ENCODE measurements at regions not wholly inside any gene's neighbourhood (a gene's known extent, or its start where the extent isn't known, plus 50 kb on each side); places are given as distances from the start of the nearest gene placed in this dataset.

- no peak for DNase-seq (ENCODE audit: extremely low read depth, low read depth)
- H3K4me3 ChIP-seq (replicated peaks; ENCODE audit: low read depth, low read length): no peak overlapping the region
- no peak for TF ChIP-seq CTCF (IDR thresholded peaks at IDR 0.05; ENCODE audit: low read depth, low read length, missing control alignments)
These were observed 245.1 kb downstream of the RHOU start for GRCh38 chr1:228980232-228980937.

- no peak for DNase-seq (ENCODE audit: extremely low read depth, low read depth)
- TF ChIP-seq CTCF (IDR thresholded peaks at IDR 0.05; ENCODE audit: low read depth, low read length, missing control alignments): no peak
- no peak overlapping the region for H3K4me3 ChIP-seq (replicated peaks; ENCODE audit: low read depth, low read length)
These were observed 247.4 kb downstream of the RHOU start for GRCh38 chr1:228982637-228983036.

- no peak for TF ChIP-seq CTCF (IDR thresholded peaks at IDR 0.05; ENCODE audit: low read depth, low read length, missing control alignments)
- H3K4me3 ChIP-seq (replicated peaks; ENCODE audit: low read depth, low read length): no peak overlapping the region
- no peak for DNase-seq (ENCODE audit: extremely low read depth, low read depth)
These were observed 248.0 kb downstream of the RHOU start for GRCh38 chr1:228983231-228983660.

DNA sequence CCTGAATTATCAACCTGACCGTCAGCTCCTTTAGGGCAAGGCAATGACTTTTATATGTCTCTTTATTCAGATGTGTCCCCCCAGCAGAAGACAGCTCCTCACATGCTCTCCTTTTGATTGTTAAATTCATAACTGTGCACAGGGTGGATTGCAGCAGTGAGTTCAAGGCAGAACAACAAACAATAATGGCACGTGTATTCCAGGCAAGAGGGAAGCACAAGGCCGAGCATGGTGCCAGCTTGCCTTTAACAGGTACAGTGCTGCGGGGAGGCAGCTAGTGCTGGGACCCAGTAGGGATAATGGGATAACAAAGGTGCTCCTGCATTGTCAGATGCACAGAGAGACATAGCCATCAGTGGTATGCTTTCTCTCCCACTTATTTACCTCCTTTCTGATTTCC, 248.4 kb downstream of the RHOU start:
- H3K4me3 ChIP-seq (replicated peaks; ENCODE audit: low read depth, low read length): no peak overlapping the region
- TF ChIP-seq CTCF (IDR thresholded peaks at IDR 0.05; ENCODE audit: low read depth, low read length, missing control alignments): no peak
- no peak for DNase-seq (ENCODE audit: extremely low read depth, low read depth)

GRCh38 chr1:228984107-228984506, 248.8 kb downstream of the RHOU start:
- no peak for TF ChIP-seq CTCF (IDR thresholded peaks at IDR 0.05; ENCODE audit: low read depth, low read length, missing control alignments)
- no peak for DNase-seq (ENCODE audit: extremely low read depth, low read depth)

DNA sequence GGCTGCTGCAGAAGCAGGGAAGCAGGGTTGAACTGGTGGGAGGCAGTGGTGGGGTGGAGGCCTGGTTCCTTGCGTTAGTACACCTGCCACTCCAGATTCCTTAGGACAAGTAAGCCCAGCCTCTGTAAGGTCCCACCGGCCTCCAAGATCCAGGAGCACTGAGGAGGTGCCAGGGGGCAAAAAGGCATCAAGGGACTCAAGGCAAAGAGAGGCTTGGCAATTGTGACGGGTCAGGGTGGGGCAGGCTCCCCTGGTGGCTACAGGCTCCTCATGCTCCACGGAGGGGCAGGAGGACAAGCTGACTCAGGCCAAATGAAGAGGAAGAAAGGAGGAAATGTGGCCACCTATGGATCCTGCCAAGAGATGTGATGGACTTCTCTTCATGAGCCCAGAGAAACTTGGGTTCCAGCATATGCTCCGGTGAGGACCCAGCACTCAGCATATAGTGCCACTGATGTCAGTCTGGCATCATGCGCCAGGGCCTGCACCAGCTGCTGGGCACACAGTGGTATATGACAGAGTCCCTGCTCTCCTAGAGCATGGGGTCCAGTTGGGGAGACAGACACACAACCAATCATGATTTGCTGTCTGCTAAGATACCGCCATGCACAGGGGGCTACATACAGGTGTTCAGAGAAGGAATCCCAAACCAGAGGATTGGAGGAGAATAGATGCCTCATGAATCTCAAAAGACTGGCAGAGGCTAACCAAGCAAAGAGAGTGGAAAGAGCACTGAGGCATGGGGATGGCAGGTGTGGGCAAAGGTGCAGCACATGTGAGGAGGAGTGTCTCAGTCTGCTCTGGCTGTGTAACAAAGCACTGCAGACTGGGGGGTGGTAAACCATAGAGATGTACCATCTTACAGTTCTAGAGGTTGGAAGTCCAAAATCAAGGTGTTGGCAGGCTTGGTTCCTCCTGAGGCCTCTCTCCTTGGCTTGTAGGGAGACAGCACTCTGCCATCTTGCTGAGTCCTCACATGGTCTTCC, 249.7 kb downstream of the RHOU start:
- no peak for TF ChIP-seq CTCF (IDR thresholded peaks at IDR 0.05; ENCODE audit: low read depth, low read length, missing control alignments)
- no peak overlapping the region for H3K4me3 ChIP-seq (replicated peaks; ENCODE audit: low read depth, low read length)
- no peak for DNase-seq (ENCODE audit: extremely low read depth, low read depth)

More at GRCh38 chr1:228984107-228984506, 248.8 kb downstream of the RHOU start:
- no peak overlapping the region for H3K4me3 ChIP-seq (replicated peaks; ENCODE audit: low read depth, low read length)

Data from HFF-Myc (cell line).